ENCODE measurements at regions not wholly inside any gene's neighbourhood (a gene's known extent, or its start where the extent isn't known, plus 50 kb on each side); places are given as distances from the start of the nearest gene placed in this dataset.

GRCh38 chr2:37543999-37544557 lies 127.4 kb downstream of the CDC42EP3 start:
- no peak for DNase-seq (ENCODE audit: low spot score)

- no peak for DNase-seq (ENCODE audit: low spot score)
These were observed 126.8 kb downstream of the CDC42EP3 start for GRCh38 chr2:37544591-37545031.

- no peak for DNase-seq (ENCODE audit: low spot score)
These were observed 121.8 kb downstream of the CDC42EP3 start for GRCh38 chr2:37549598-37549997.

- DNase-seq (ENCODE audit: low spot score): no peak
These were observed 121.3 kb downstream of the CDC42EP3 start for GRCh38 chr2:37550190-37550589.

GRCh38 chr2:37551783-37552182 lies 119.7 kb downstream of the CDC42EP3 start:
- DNase-seq (ENCODE audit: low spot score): no peak

GRCh38 chr2:37552339-37552738 lies 119.1 kb downstream of the CDC42EP3 start:
- no peak for DNase-seq (ENCODE audit: low spot score)

GRCh38 chr2:37553411-37554154 lies 117.9 kb downstream of the CDC42EP3 start:
- no peak for DNase-seq (ENCODE audit: low spot score)

GRCh38 chr2:37554155-37554510 lies 117.3 kb downstream of the CDC42EP3 start:
- no peak for DNase-seq (ENCODE audit: low spot score)

GRCh38 chr2:37554687-37555086 lies 116.8 kb downstream of the CDC42EP3 start:
- DNase-seq (ENCODE audit: low spot score): no peak

- no peak for DNase-seq (ENCODE audit: low spot score)
These were observed 116.0 kb downstream of the CDC42EP3 start for GRCh38 chr2:37555457-37555856.

- no peak for DNase-seq (ENCODE audit: low spot score)
These were observed 115.2 kb downstream of the CDC42EP3 start for GRCh38 chr2:37556256-37556655.

- no peak for DNase-seq (ENCODE audit: low spot score)
These were observed 112.8 kb downstream of the CDC42EP3 start for GRCh38 chr2:37558623-37559022.

GRCh38 chr2:37560241-37560848 lies 111.1 kb downstream of the CDC42EP3 start:
- no peak for DNase-seq (ENCODE audit: low spot score)

- DNase-seq (ENCODE audit: low spot score): no peak
These were observed 110.4 kb downstream of the CDC42EP3 start for GRCh38 chr2:37560863-37561614.

GRCh38 chr2:37561615-37562569 lies 109.5 kb downstream of the CDC42EP3 start:
- no peak for DNase-seq (ENCODE audit: low spot score)

GRCh38 chr2:37563375-37564015 lies 107.9 kb downstream of the CDC42EP3 start:
- DNase-seq (ENCODE audit: low spot score): no peak

GRCh38 chr2:37564356-37564755 lies 107.1 kb downstream of the CDC42EP3 start:
- DNase-seq (ENCODE audit: low spot score): no peak

GRCh38 chr2:37566517-37566981 lies 104.9 kb downstream of the CDC42EP3 start:
- DNase-seq (ENCODE audit: low spot score): no peak

- DNase-seq (ENCODE audit: low spot score): no peak
These were observed 102.9 kb downstream of the CDC42EP3 start for GRCh38 chr2:37568565-37568964.

- DNase-seq (ENCODE audit: low spot score): no peak
These were observed 102.2 kb downstream of the CDC42EP3 start for GRCh38 chr2:37569131-37569823.
